ENCODE measurements at regions not wholly inside any gene's neighbourhood (a gene's known extent, or its start where the extent isn't known, plus 50 kb on each side); places are given as distances from the start of the nearest gene placed in this dataset.

DNA sequence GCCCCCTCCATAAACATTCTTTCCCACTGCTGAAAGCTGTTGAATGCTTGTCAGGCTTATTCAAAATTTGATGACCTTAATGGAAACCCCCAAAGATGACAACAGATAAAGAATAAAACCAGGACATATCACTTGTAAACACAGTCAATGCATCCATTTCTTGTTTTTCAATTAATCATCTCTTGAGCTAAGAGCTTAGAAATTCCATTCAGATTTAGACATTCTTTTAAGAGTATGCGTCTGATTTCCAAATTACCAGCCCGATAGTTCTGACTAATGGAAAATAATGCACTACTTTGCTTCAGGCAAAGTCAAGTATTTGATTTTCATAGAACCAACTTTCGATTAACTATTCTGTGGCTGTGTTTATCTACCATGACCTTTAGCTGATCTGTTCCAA is 100.6 kb upstream of the RUNX1 start:
- H3K27ac ChIP-seq (ENCODE audit: low read depth in 1 of 2, low read length in 2 of 2) = no peak overlapping the region
- no CpG with 5 or more reads among the region's 3 CpGs for WGBS (ENCODE audit: insufficient coverage)
- no peaks in the 10 kb centered on the region for H3K79me2 ChIP-seq (ENCODE audit: insufficient read depth, low read length)
- H2AFZ ChIP-seq (ENCODE audit: insufficient read depth, low read depth, low read length, poor library complexity, severe bottlenecking) = no peak overlapping the region
- Mint-ChIP-seq H3K36me3 (no peaks in the 10 kb centered on the region), H3K27me3 (ENCODE audit: low read depth in 3 of 3) (peaks cover under 1 to 6% (median 2%) of the 10 kb centered on the region in 3 donors), H3K4me1 (peaks cover 10% of the 10 kb centered on the region), H3K4me3 (no peak overlapping the region), H3K9me3 (peaks cover 0 to 5% (median 0%) of the 10 kb centered on the region in 7 donors), H3K27ac (no peak overlapping the region)
- TF ChIP-seq, protein P1, sequence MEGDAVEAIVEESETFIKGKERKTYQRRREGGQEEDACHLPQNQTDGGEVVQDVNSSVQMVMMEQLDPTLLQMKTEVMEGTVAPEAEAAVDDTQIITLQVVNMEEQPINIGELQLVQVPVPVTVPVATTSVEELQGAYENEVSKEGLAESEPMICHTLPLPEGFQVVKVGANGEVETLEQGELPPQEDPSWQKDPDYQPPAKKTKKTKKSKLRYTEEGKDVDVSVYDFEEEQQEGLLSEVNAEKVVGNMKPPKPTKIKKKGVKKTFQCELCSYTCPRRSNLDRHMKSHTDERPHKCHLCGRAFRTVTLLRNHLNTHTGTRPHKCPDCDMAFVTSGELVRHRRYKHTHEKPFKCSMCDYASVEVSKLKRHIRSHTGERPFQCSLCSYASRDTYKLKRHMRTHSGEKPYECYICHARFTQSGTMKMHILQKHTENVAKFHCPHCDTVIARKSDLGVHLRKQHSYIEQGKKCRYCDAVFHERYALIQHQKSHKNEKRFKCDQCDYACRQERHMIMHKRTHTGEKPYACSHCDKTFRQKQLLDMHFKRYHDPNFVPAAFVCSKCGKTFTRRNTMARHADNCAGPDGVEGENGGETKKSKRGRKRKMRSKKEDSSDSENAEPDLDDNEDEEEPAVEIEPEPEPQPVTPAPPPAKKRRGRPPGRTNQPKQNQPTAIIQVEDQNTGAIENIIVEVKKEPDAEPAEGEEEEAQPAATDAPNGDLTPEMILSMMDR (IDR thresholded peaks at IDR 0.05) = no peak
- H3K36me3 ChIP-seq (replicated peaks in 1 of 2; ENCODE audit: control insufficient read depth in 1 of 2, insufficient read depth in 2 of 2, low read length in 2 of 2) = no peaks in the 10 kb centered on the region
- H3K9me3 ChIP-seq (replicated peaks in 1 of 2; ENCODE audit: control insufficient read depth in 1 of 2, insufficient read depth in 1 of 2, low read length in 2 of 2) = no peaks in the 10 kb centered on the region
- DNase-seq = no peak
- H3K27me3 ChIP-seq (ENCODE audit: control insufficient read depth in 2 of 2, insufficient read depth in 2 of 2, low read length in 2 of 2) = no peaks in the 10 kb centered on the region
- H3K9ac ChIP-seq (ENCODE audit: insufficient read depth, low read length, poor library complexity, severe bottlenecking) = no peak overlapping the region
- no peaks in the 10 kb centered on the region for H4K20me1 ChIP-seq (ENCODE audit: insufficient read depth, low read length)
- H3K4me3 ChIP-seq (replicated peaks in 1 of 3; ENCODE audit: low read depth in 2 of 3, low read length in 3 of 3) = no peak overlapping the region
- intact Hi-C loops (cut with micrococcal nuclease) = no loop called here
- peaks cover 0 to 7% of the 10 kb centered on the region in 2 donors for H3K4me1 ChIP-seq (ENCODE audit: control insufficient read depth in 1 of 2, insufficient read depth in 2 of 2, low read length in 2 of 2)
- no peak overlapping the region for H3K4me2 ChIP-seq (replicated peaks; ENCODE audit: extremely low read depth, low read length, poor library complexity, severe bottlenecking)

DNA sequence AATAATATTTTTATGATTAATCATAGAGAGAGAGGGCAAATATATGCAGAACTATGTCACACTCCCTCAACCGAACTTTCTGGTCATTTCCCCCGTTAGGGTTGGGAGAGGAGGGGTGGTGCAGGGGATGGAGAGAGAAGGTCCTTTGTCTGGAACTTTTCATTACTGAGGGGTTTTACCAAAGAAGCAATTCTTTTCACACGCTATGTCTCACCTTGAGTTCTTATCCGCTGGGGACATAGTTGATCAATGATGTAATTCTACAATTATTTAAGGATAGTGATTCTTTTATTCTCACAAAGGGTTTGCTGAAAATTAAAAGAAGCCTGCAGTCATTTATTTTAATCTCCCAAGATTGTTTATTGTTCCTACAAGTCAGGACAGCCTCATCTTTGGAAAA is 98.3 kb upstream of the RUNX1 start:
- H3K9me3 Mint-ChIP-seq = peaks cover 0 to 5% (median 0%) of the 10 kb centered on the region in 7 donors
- Histone ChIP-seq H3K4me2 (replicated peaks; ENCODE audit: extremely low read depth, low read length, poor library complexity, severe bottlenecking) (no peak overlapping the region), H3K27me3 (ENCODE audit: control insufficient read depth in 2 of 2, insufficient read depth in 2 of 2, low read length in 2 of 2) (no peaks in the 10 kb centered on the region), H3K27ac (ENCODE audit: low read depth in 1 of 2, low read length in 2 of 2) (no peak overlapping the region), H3K4me1 (ENCODE audit: control insufficient read depth in 1 of 2, insufficient read depth in 2 of 2, low read length in 2 of 2) (peaks cover 0 to 7% of the 10 kb centered on the region in 2 donors), H3K79me2 (ENCODE audit: insufficient read depth, low read length) (no peaks in the 10 kb centered on the region), H3K4me3 (replicated peaks in 1 of 3; ENCODE audit: low read depth in 2 of 3, low read length in 3 of 3) (no peak overlapping the region), H3K9me3 (replicated peaks in 1 of 2; ENCODE audit: control insufficient read depth in 1 of 2, insufficient read depth in 1 of 2, low read length in 2 of 2) (no peaks in the 10 kb centered on the region), H3K36me3 (replicated peaks in 1 of 2; ENCODE audit: control insufficient read depth in 1 of 2, insufficient read depth in 2 of 2, low read length in 2 of 2) (no peaks in the 10 kb centered on the region), H4K20me1 (ENCODE audit: insufficient read depth, low read length) (no peaks in the 10 kb centered on the region), H2AFZ (ENCODE audit: insufficient read depth, low read depth, low read length, poor library complexity, severe bottlenecking) (no peak overlapping the region), H3K9ac (ENCODE audit: insufficient read depth, low read length, poor library complexity, severe bottlenecking) (no peak overlapping the region)
- no peaks in the 10 kb centered on the region for H3K36me3 Mint-ChIP-seq
- no peak overlapping the region for H3K27ac Mint-ChIP-seq
- H3K4me3 Mint-ChIP-seq = no peak overlapping the region
- intact Hi-C loops (cut with micrococcal nuclease) = no loop called here
- peaks cover 0 to 6% (median 2%) of the 10 kb centered on the region in 3 donors for H3K27me3 Mint-ChIP-seq (ENCODE audit: low read depth in 3 of 3)
- DNase-seq = no peak
- H3K4me1 Mint-ChIP-seq = peaks cover 10% of the 10 kb centered on the region
- TF ChIP-seq, protein P1 (IDR thresholded peaks at IDR 0.05) = no peak
- no CpG with 5 or more reads among the region's 4 CpGs for WGBS (ENCODE audit: insufficient coverage)

Data from CD14-positive monocyte (primary cell).